Vagina (tissue), 2 donors: ENCODE measurements at regions not wholly inside any gene's neighbourhood (a gene's known extent, or its start where the extent isn't known, plus 50 kb on each side); places are given as distances from the start of the nearest gene placed in this dataset.

Experiments
- CTCF ChIP-seq, 3 experiments: fragments of 450-650 bp in 2 of 3; fragments of 200-600 bp in 1 of 3; sonication (generic) in 1 of 3; IDR thresholded peaks; one replicate each; pipeline ENCODE4 v1.5.1; 2017 to 2019; ENCODE audit warnings: antibody characterized with exemption in 3 of 3, mild to moderate bottlenecking in 2 of 3, moderate library complexity in 2 of 3
- POLR2A ChIP-seq, 2 donors: fragments of 450-650 bp; IDR thresholded peaks; one replicate each; pipeline ENCODE4 v1.6.1; 2017; ENCODE audit warnings: antibody characterized with exemption in 2 of 2, mild to moderate bottlenecking in 2 of 2, moderate library complexity in 2 of 2
- POLR2AphosphoS5 ChIP-seq, 2 donors: sonication (generic); formaldehyde crosslinking; IDR thresholded peaks; one replicate each; pipeline ENCODE4 v1.9.0; 2017; ENCODE audit warnings: antibody characterized with exemption in 2 of 2, mild to moderate bottlenecking in 2 of 2, low read depth in 1 of 2; ENCODE audit not compliant: insufficient read depth in 1 of 2

GRCh38 chr11:15501566-15501965, 386.8 kb downstream of the INSC start:
- no peak for TF ChIP-seq CTCF (IDR thresholded peaks at IDR 0.05)
- TF ChIP-seq POLR2A (IDR thresholded peaks at IDR 0.05) = no peak
- no peak for TF ChIP-seq POLR2AphosphoS5 (IDR thresholded peaks at IDR 0.05; ENCODE audit: insufficient read depth in 1 of 2, low read depth in 1 of 2)
